GM13976 (cell line): ENCODE measurements at regions not wholly inside any gene's neighbourhood (a gene's known extent, or its start where the extent isn't known, plus 50 kb on each side); places are given as distances from the start of the nearest gene placed in this dataset.

Experiments used
- DNase-seq: peaks from one replicate; pipeline ENCODE4 v3.0.0; 2012; ENCODE audit warnings: low spot score
- CTCF ChIP-seq: IDR thresholded peaks from 2 replicates; pipeline ENCODE4 v1.5.1; 2012; ENCODE audit warnings: borderline replicate concordance, mild to moderate bottlenecking; ENCODE audit not compliant: insufficient read depth; ENCODE audit errors: extremely low read depth, missing control alignments, control extremely low read depth
- in situ Hi-C: fragments of 300-500 bp; cut with MboI; formaldehyde crosslinking; loops from one replicate; pipeline ENCODE4 v1.12.0; 2022; ENCODE audit warnings: low sequenced_read_pairs, mixed read lengths, inconsistent platforms; ENCODE audit not compliant: unreplicated experiment

- in situ Hi-C loops = no loop called here
These were observed 82.1 kb downstream of the PTPDC1 start for GRCh38 chr9:94166236-94166975.

GRCh38 chr9:94166976-94167346 is 82.7 kb downstream of the PTPDC1 start:
- TF ChIP-seq CTCF = no peak
- in situ Hi-C loops = no loop called here
- no peak for DNase-seq

More at GRCh38 chr9:94166236-94166975, 82.1 kb downstream of the PTPDC1 start:
- peak; percentile 94 for DNase-seq
- TF ChIP-seq CTCF = no peak

- no peak for TF ChIP-seq CTCF
- in situ Hi-C loops = no loop called here
- no peak for DNase-seq
These were observed 83.2 kb downstream of the PTPDC1 start for GRCh38 chr9:94167376-94167890.

GRCh38 chr9:94168203-94169000 is 84.1 kb downstream of the PTPDC1 start:
- DNase-seq = no peak
- in situ Hi-C loops = no loop called here
- no peak for TF ChIP-seq CTCF

GRCh38 chr9:94169968-94170367 is 85.7 kb downstream of the PTPDC1 start:
- in situ Hi-C loops = no loop called here

More at GRCh38 chr9:94169968-94170367, 85.7 kb downstream of the PTPDC1 start:
- no peak for DNase-seq
- TF ChIP-seq CTCF = no peak
